HCT116 (cell line): ENCODE measurements at regions not wholly inside any gene's neighbourhood (a gene's known extent, or its start where the extent isn't known, plus 50 kb on each side); places are given as distances from the start of the nearest gene placed in this dataset.

ENCODE experiments used
- ATAC-seq: fragments of 200-7000 bp; cut with Tn5 transposase; 2 replicates; pipeline ENCODE4 v1.9.1; 2020; ENCODE audit warnings: mild to moderate bottlenecking, moderate library complexity
- BruUV-seq: library from RNA; stranded (reverse); fragments of 400-500 nt; replicated peaks from 2 replicates; lab custom pipeline; 2021; lab: Mats Ljungman, UMichigan
- CTCF ChIA-PET: fragments of 300-600 bp; sonication (Branson Sonifier 250); formaldehyde crosslinking; loops from one replicate; lab custom pipeline; 2021; ENCODE audit warnings: antibody characterized with exemption; lab: Charles Lee
- POLR2A ChIA-PET: fragments of 300-600, 350-600 bp; sonication (Branson Sonifier 250); formaldehyde crosslinking; loops from one replicate; lab custom pipeline; 2021; ENCODE audit warnings: antibody characterized with exemption; lab: Charles Lee
- RAD21 ChIA-PET, 2 experiments: fragments of 300-600 bp; sonication (Branson Sonifier 250); formaldehyde crosslinking; loops; one replicate each; lab custom pipeline; 2023; ENCODE audit warnings: low total read pairs in 2 of 2; ENCODE audit not compliant: uncharacterized antibody in 2 of 2, unreplicated experiment in 2 of 2, low non-redundant PET in 1 of 2; lab: Charles Lee
- DNase-seq: peaks from one replicate; pipeline ENCODE4 v3.0.0-alpha.2; 2010; ENCODE audit warnings: low read depth, low spot score
- H2AFZ ChIP-seq: fragments of 200-600 bp; shearing (Covaris generic), sonication (generic); 2 replicates; pipeline ENCODE4 v1.6.1; 2017; ENCODE audit warnings: low read depth, mixed run types, mixed read lengths, antibody characterized with exemption, low read length; ENCODE audit not compliant: poor library complexity, severe bottlenecking
- H3K27ac ChIP-seq: 2 replicates; pipeline ENCODE4 v1.5.1; 2012; ENCODE audit warnings: low read depth, low read length
- H3K27me3 ChIP-seq: fragments of 200-600 bp; sonication (generic); 2 replicates; pipeline ENCODE4 v1.6.1; 2016; ENCODE audit warnings: mixed run types, low read length, mixed read lengths; ENCODE audit not compliant: insufficient read depth
- H3K36me3 ChIP-seq, 2 experiments: fragments of 200-500 bp in 1 of 2; fragments of 200-600 bp in 1 of 2; sonication (Bioruptor generic) in 1 of 2; sonication (generic) in 1 of 2; 2 replicates each; pipeline versions ENCODE4 v1.5.1 to v1.6.1; 2014 to 2016; ENCODE audit warnings: low read length in 2 of 2, inconsistent platforms in 1 of 2, mixed read lengths in 1 of 2, mixed run types in 1 of 2; ENCODE audit not compliant: insufficient read depth in 2 of 2, control insufficient read depth in 1 of 2
- H3K4me1 ChIP-seq, 2 experiments: fragments of 200-600 bp in 1 of 2; sonication (generic) in 1 of 2; 2 replicates each; pipeline versions ENCODE4 v1.5.1 to v1.6.1; 2012 to 2017; ENCODE audit warnings: low read length in 2 of 2, inconsistent platforms in 1 of 2, mild to moderate bottlenecking in 1 of 2, mixed read lengths in 1 of 2, mixed run types in 1 of 2, moderate library complexity in 1 of 2; ENCODE audit not compliant: insufficient read depth in 2 of 2, control insufficient read depth in 1 of 2
- H3K4me2 ChIP-seq: fragments of 200-600 bp; sonication (generic); 2 replicates; pipeline ENCODE4 v1.6.1; 2017; ENCODE audit warnings: mixed run types, low read length, mixed read lengths
- H3K4me3 ChIP-seq, 2 experiments: fragments of 200-600 bp in 1 of 2; sonication (generic) in 1 of 2; replicated peaks in 1 of 2; 2 replicates each; pipeline ENCODE4 v1.5.1; 2011 to 2016; ENCODE audit warnings: low read length in 2 of 2, control low read depth in 1 of 2, low read depth in 1 of 2, mild to moderate bottlenecking in 1 of 2, mixed read lengths in 1 of 2, mixed run types in 1 of 2
- H3K79me2 ChIP-seq: fragments of 200-600 bp; sonication (generic); 2 replicates; pipeline ENCODE4 v1.6.1; 2017; ENCODE audit warnings: mild to moderate bottlenecking, mixed run types, low read length, moderate library complexity, mixed read lengths; ENCODE audit not compliant: insufficient read depth
- H3K9ac ChIP-seq: fragments of 200-600 bp; sonication (generic); 2 replicates; pipeline ENCODE4 v1.6.1; 2016; ENCODE audit warnings: low read length, mixed read lengths
- H3K9me2 ChIP-seq: fragments of 200-600 bp; sonication (generic), shearing (Covaris generic); 2 replicates; pipeline ENCODE4 v1.6.1; 2017; ENCODE audit warnings: mixed run types, mild to moderate bottlenecking, moderate library complexity; ENCODE audit not compliant: insufficient read depth
- H3K9me3 ChIP-seq, 2 experiments: fragments of 200-500 bp in 1 of 2; fragments of 200-600 bp in 1 of 2; sonication (Bioruptor generic) in 1 of 2; sonication (generic) in 1 of 2; 2 replicates each; pipeline ENCODE4 v1.6.1; 2014 to 2017; ENCODE audit warnings: low read length in 2 of 2, mixed read lengths in 2 of 2, inconsistent platforms in 1 of 2, low read depth in 1 of 2, mild to moderate bottlenecking in 1 of 2, mixed run types in 1 of 2, moderate library complexity in 1 of 2; ENCODE audit not compliant: control insufficient read depth in 1 of 2, insufficient read depth in 1 of 2
- H4K20me1 ChIP-seq: fragments of 200-600 bp; sonication (generic), shearing (Covaris generic); 2 replicates; pipeline ENCODE4 v1.6.1; 2017; ENCODE audit warnings: mixed run types, mild to moderate bottlenecking, moderate library complexity; ENCODE audit not compliant: insufficient read depth
- CBX3 ChIP-seq: IDR thresholded peaks from 2 replicates; pipeline ENCODE4 v1.6.1; 2012; ENCODE audit warnings: low read depth
- CEBPB ChIP-seq: IDR thresholded peaks from 2 replicates; pipeline ENCODE4 v1.6.1; 2012; ENCODE audit warnings: low read depth
- EZH2 ChIP-seq: fragments of 200-600 bp; sonication (generic); IDR thresholded peaks from 2 replicates; pipeline ENCODE4 v1.6.1; 2017; ENCODE audit warnings: antibody characterized with exemption, mixed run types
- FOSL1 ChIP-seq: IDR thresholded peaks from 2 replicates; pipeline ENCODE4 v1.6.1; 2012; ENCODE audit warnings: low read depth
- JUND ChIP-seq: IDR thresholded peaks from 2 replicates; pipeline ENCODE4 v1.6.1; 2012
- POLR2AphosphoS5 ChIP-seq: IDR thresholded peaks from 2 replicates; pipeline ENCODE4 v1.6.1; 2011; ENCODE audit warnings: mild to moderate bottlenecking, low read depth, low read length, moderate library complexity
- RAD21 ChIP-seq: IDR thresholded peaks from 2 replicates; pipeline ENCODE4 v1.6.1; 2012; ENCODE audit warnings: low read depth, mild to moderate bottlenecking
- SIN3A ChIP-seq: IDR thresholded peaks from 2 replicates; pipeline ENCODE4 v1.6.1; 2012; ENCODE audit warnings: low read depth
- SP1 ChIP-seq: IDR thresholded peaks from 2 replicates; pipeline ENCODE4 v1.6.1; 2012; ENCODE audit warnings: low read depth
- SRF ChIP-seq: IDR thresholded peaks from 2 replicates; pipeline ENCODE4 v1.6.1; 2012; ENCODE audit warnings: low read depth
- TCF7L2 ChIP-seq: IDR thresholded peaks from 2 replicates; pipeline ENCODE4 v1.7.0; 2011; ENCODE audit warnings: borderline replicate concordance, inconsistent platforms; ENCODE audit not compliant: insufficient read depth, insufficient read length; ENCODE audit errors: extremely low read depth
- YY1 ChIP-seq: IDR thresholded peaks from 2 replicates; pipeline ENCODE4 v1.6.1; 2011; ENCODE audit warnings: low read length, low read depth, moderate library complexity, mild to moderate bottlenecking; ENCODE audit not compliant: insufficient replicate concordance; ENCODE audit errors: extremely low read depth
- intact Hi-C: fragments of 100-400 bp; cut with micrococcal nuclease; formaldehyde crosslinking; loops from 2 replicates; pipeline ENCODE4 v1.10.0; 2022
- TF ChIP-seq, protein P1 (sequence below), 3 experiments: fragments of 200-600 bp in 1 of 3; sonication (generic) in 1 of 3; IDR thresholded peaks in 2 of 3; conservative IDR thresholded peaks in 1 of 3; 2 replicates each; pipeline ENCODE4 v1.5.1; 2012 to 2017; ENCODE audit warnings: low read depth in 2 of 3, low read length in 2 of 3, antibody characterized with exemption in 1 of 3, borderline replicate concordance in 1 of 3, control low read depth in 1 of 3, mild to moderate bottlenecking in 1 of 3, mixed read lengths in 1 of 3, mixed run types in 1 of 3, moderate library complexity in 1 of 3; ENCODE audit not compliant: insufficient read depth in 1 of 3
- TF ChIP-seq, protein P2 (sequence below): IDR thresholded peaks from 2 replicates; pipeline ENCODE4 v1.6.1; 2012; ENCODE audit warnings: low read depth
- TF ChIP-seq, protein P3 (sequence below): IDR thresholded peaks from 2 replicates; pipeline ENCODE4 v1.6.1; 2011; ENCODE audit warnings: mild to moderate bottlenecking, low read length, moderate library complexity; ENCODE audit not compliant: insufficient replicate concordance; ENCODE audit errors: extremely low read depth

DNA sequence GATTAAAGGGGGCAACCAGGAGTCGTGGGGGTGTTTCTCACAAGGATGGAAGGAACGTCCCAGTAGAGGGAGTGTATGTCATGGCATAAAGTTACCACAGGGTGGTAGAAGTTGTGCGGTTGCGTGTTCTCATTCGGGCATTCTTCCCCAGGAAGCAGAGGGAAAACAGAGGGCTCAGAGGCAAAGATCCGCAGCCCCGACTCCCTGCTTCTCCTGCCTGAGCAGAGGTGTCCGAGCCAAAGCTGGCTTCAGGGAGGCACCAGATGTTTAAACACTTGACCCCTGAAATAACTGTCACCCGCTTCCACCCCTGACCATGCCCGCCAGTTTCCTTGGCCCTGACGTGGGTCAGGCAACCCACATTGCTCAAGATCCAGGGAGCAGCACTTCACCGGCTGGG, 83.7 kb downstream of the EN1 start:
- Histone ChIP-seq H3K4me2 (no peak overlapping the region), H3K4me3 (no peak overlapping the region), H3K27ac (no peak overlapping the region), H3K27me3 (peaks cover 18% of the 10 kb centered on the region), H3K9ac (no peak overlapping the region), H3K9me2 (no peaks in the 10 kb centered on the region), H3K4me1 (no peaks in the 10 kb centered on the region), H3K36me3 (no peaks in the 10 kb centered on the region), H4K20me1 (no peaks in the 10 kb centered on the region), H3K79me2 (no peaks in the 10 kb centered on the region), H2AFZ (no peak overlapping the region), H3K9me3 (no peaks in the 10 kb centered on the region)
- DNase-seq (no peak), ATAC-seq (peak; percentile 77)
- intact Hi-C loops: no loop called here
- TF ChIP-seq SP1 (no peak), SIN3A (no peak), POLR2AphosphoS5 (no peak), FOSL1 (no peak), YY1 (no peak), JUND (no peak), SRF (no peak), RAD21 (peak; percentile 28), CBX3 (no peak), EZH2 (no peak), TCF7L2 (no peak), CEBPB (no peak)
- TF ChIP-seq, protein P1, sequence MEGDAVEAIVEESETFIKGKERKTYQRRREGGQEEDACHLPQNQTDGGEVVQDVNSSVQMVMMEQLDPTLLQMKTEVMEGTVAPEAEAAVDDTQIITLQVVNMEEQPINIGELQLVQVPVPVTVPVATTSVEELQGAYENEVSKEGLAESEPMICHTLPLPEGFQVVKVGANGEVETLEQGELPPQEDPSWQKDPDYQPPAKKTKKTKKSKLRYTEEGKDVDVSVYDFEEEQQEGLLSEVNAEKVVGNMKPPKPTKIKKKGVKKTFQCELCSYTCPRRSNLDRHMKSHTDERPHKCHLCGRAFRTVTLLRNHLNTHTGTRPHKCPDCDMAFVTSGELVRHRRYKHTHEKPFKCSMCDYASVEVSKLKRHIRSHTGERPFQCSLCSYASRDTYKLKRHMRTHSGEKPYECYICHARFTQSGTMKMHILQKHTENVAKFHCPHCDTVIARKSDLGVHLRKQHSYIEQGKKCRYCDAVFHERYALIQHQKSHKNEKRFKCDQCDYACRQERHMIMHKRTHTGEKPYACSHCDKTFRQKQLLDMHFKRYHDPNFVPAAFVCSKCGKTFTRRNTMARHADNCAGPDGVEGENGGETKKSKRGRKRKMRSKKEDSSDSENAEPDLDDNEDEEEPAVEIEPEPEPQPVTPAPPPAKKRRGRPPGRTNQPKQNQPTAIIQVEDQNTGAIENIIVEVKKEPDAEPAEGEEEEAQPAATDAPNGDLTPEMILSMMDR (IDR thresholded peaks at IDR 0.05 in 2 of 3, conservative IDR thresholded peaks at IDR 0.05 in 1 of 3; ENCODE audit: borderline replicate concordance in 1 of 3, insufficient read depth in 1 of 3, low read depth in 2 of 3, low read length in 2 of 3): peak; percentile 11 to 43 (median 23); a peak in 3 of 6 replicates
- TF ChIP-seq, protein P2, sequence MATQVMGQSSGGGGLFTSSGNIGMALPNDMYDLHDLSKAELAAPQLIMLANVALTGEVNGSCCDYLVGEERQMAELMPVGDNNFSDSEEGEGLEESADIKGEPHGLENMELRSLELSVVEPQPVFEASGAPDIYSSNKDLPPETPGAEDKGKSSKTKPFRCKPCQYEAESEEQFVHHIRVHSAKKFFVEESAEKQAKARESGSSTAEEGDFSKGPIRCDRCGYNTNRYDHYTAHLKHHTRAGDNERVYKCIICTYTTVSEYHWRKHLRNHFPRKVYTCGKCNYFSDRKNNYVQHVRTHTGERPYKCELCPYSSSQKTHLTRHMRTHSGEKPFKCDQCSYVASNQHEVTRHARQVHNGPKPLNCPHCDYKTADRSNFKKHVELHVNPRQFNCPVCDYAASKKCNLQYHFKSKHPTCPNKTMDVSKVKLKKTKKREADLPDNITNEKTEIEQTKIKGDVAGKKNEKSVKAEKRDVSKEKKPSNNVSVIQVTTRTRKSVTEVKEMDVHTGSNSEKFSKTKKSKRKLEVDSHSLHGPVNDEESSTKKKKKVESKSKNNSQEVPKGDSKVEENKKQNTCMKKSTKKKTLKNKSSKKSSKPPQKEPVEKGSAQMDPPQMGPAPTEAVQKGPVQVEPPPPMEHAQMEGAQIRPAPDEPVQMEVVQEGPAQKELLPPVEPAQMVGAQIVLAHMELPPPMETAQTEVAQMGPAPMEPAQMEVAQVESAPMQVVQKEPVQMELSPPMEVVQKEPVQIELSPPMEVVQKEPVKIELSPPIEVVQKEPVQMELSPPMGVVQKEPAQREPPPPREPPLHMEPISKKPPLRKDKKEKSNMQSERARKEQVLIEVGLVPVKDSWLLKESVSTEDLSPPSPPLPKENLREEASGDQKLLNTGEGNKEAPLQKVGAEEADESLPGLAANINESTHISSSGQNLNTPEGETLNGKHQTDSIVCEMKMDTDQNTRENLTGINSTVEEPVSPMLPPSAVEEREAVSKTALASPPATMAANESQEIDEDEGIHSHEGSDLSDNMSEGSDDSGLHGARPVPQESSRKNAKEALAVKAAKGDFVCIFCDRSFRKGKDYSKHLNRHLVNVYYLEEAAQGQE: no peak
- TF ChIP-seq, protein P3, sequence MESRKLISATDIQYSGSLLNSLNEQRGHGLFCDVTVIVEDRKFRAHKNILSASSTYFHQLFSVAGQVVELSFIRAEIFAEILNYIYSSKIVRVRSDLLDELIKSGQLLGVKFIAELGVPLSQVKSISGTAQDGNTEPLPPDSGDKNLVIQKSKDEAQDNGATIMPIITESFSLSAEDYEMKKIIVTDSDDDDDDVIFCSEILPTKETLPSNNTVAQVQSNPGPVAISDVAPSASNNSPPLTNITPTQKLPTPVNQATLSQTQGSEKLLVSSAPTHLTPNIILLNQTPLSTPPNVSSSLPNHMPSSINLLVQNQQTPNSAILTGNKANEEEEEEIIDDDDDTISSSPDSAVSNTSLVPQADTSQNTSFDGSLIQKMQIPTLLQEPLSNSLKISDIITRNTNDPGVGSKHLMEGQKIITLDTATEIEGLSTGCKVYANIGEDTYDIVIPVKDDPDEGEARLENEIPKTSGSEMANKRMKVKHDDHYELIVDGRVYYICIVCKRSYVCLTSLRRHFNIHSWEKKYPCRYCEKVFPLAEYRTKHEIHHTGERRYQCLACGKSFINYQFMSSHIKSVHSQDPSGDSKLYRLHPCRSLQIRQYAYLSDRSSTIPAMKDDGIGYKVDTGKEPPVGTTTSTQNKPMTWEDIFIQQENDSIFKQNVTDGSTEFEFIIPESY: no peak
- CTCF ChIA-PET: no interaction called here
- RAD21 ChIA-PET: no interaction called here
- BruUV-seq: no TSS peak
- POLR2A ChIA-PET: no interaction called here
